ENCODE measurements at regions not wholly inside any gene's neighbourhood (a gene's known extent, or its start where the extent isn't known, plus 50 kb on each side); places are given as distances from the start of the nearest gene placed in this dataset.
"Not testable (repeated sequence)": the region's sequence is repeated elsewhere in the genome, so short reads cannot be mapped to it uniquely, and the experiment has no call there.

- H3K36me3 ChIP-seq (ENCODE audit: control insufficient read depth, insufficient read depth, low read length), result not testable (repeated sequence)
Observed at GRCh38 chr9:41606961-41607547, 417.9 kb upstream of the ZNG1F start.

GRCh38 chr9:41565572-41565971, 376.5 kb upstream of the ZNG1F start:
- H3K27me3 ChIP-seq (ENCODE audit: control insufficient read depth, insufficient read depth, low read length); H3K4me3 ChIP-seq (ENCODE audit: low read depth, low read length); H3K36me3 ChIP-seq (ENCODE audit: control insufficient read depth, insufficient read depth, low read length); DNase-seq (ENCODE audit: low read depth): not testable (repeated sequence)

More at GRCh38 chr9:41606961-41607547, 417.9 kb upstream of the ZNG1F start:
- H3K27me3 ChIP-seq (ENCODE audit: control insufficient read depth, insufficient read depth, low read length); H3K4me3 ChIP-seq (ENCODE audit: low read depth, low read length); DNase-seq (ENCODE audit: low read depth): not testable (repeated sequence)
